Body of pancreas (tissue), 4 donors: ENCODE measurements at regions not wholly inside any gene's neighbourhood (a gene's known extent, or its start where the extent isn't known, plus 50 kb on each side); places are given as distances from the start of the nearest gene placed in this dataset.

ENCODE experiments used
- ATAC-seq: fragments of 150-250 bp; one replicate; pipeline ENCODE4 v1.9.1; 2016
- DNase-seq, 4 donors: peaks; one replicate each; pipeline ENCODE4 v3.0.0-alpha.2; 2019
- H3K27ac ChIP-seq, 4 donors: fragments of 200-600 bp; sonication (generic); 1 replicate in 3 of 4; 2 replicates in 1 of 4; pipeline versions ENCODE4 v1.5.1 to v1.6.1; 2016 to 2019; ENCODE audit warnings: mild to moderate bottlenecking in 1 of 4, mixed read lengths in 1 of 4, moderate library complexity in 1 of 4
- H3K27me3 ChIP-seq, 2 donors: fragments of 200-600 bp; sonication (generic); one replicate each; pipeline ENCODE4 v1.6.0; 2016; ENCODE audit warnings: mild to moderate bottlenecking in 1 of 2
- H3K36me3 ChIP-seq, 2 donors: fragments of 200-600 bp; sonication (generic); replicated peaks in 1 of 2; 2 replicates each; pipeline ENCODE4 v1.5.1; 2016; ENCODE audit warnings: low read depth in 2 of 2; ENCODE audit not compliant: insufficient read depth in 1 of 2
- H3K4me1 ChIP-seq: fragments of 200-600 bp; sonication (generic); one replicate; pipeline ENCODE4 v1.6.0; 2016
- H3K4me3 ChIP-seq, 2 donors: fragments of 200-600 bp; sonication (generic); 1 replicate in 1 of 2; 2 replicates in 1 of 2; pipeline ENCODE4 v1.5.1; 2016 to 2019
- H3K9me3 ChIP-seq, 3 donors: fragments of 200-600 bp; sonication (generic); 1 replicate in 2 of 3; 2 replicates in 1 of 3; pipeline ENCODE4 v1.5.1; 2016
- CTCF ChIP-seq, 7 experiments: fragments of 450-650 bp in 4 of 7; fragments of 200-600 bp in 3 of 7; sonication (generic) in 3 of 7; IDR thresholded peaks; one replicate each; pipeline ENCODE4 v1.5.1; 2016 to 2019; ENCODE audit warnings: antibody characterized with exemption in 7 of 7
- POLR2A ChIP-seq, 3 donors: fragments of 450-650 bp; IDR thresholded peaks; one replicate each; pipeline ENCODE4 v1.6.1; 2016; ENCODE audit warnings: antibody characterized with exemption in 3 of 3, mild to moderate bottlenecking in 2 of 3
- WGBS, 2 donors: methylation state at CpG; one replicate each; pipeline ENCODE4 v1.1.5; 2017; 5-methylcytosine and 5-hydroxymethylcytosine counted together
- intact Hi-C: fragments of 100-400 bp; cut with DNase I; formaldehyde crosslinking; loops from one replicate; pipeline ENCODE4 v1.15.1; 2023

GRCh38 chr1:242703467-242703866 lies 179.0 kb upstream of the PLD5 start:
- TF ChIP-seq CTCF (IDR thresholded peaks at IDR 0.05) = no peak
- TF ChIP-seq POLR2A (IDR thresholded peaks at IDR 0.05) = no peak
- Histone ChIP-seq H3K4me3 (no peak overlapping the region), H3K9me3 (no peaks in the 10 kb centered on the region), H3K27me3 (no peaks in the 10 kb centered on the region), H3K4me1 (no peaks in the 10 kb centered on the region), H3K27ac (no peak overlapping the region), H3K36me3 (no peaks in the 10 kb centered on the region)
- ATAC-seq (no peak), DNase-seq (no peak)
- WGBS, 2 donors = 52 to 56% methylated on average over 2 of the region's 2 CpGs
- intact Hi-C loops = no loop called here

- Histone ChIP-seq H3K27ac (no peak overlapping the region), H3K36me3 (no peaks in the 10 kb centered on the region), H3K4me3 (no peak overlapping the region), H3K9me3 (no peaks in the 10 kb centered on the region), H3K4me1 (no peaks in the 10 kb centered on the region), H3K27me3 (no peaks in the 10 kb centered on the region)
- TF ChIP-seq CTCF (IDR thresholded peaks at IDR 0.05) (no peak), POLR2A (IDR thresholded peaks at IDR 0.05) (no peak)
- no peak for DNase-seq
- ATAC-seq = no peak
- 36% methylated on average over 2 of the region's 2 CpGs for WGBS, 2 donors
- intact Hi-C loops = no loop called here
Measured at GRCh38 chr1:242692988-242693387, 168.5 kb upstream of the PLD5 start.

- Histone ChIP-seq H3K27ac (no peak overlapping the region), H3K4me3 (no peak overlapping the region), H3K36me3 (no peaks in the 10 kb centered on the region), H3K9me3 (no peaks in the 10 kb centered on the region), H3K27me3 (no peaks in the 10 kb centered on the region), H3K4me1 (no peaks in the 10 kb centered on the region)
- WGBS, 2 donors = 36 to 59% methylated on average over 2 of the region's 2 CpGs
- TF ChIP-seq POLR2A (IDR thresholded peaks at IDR 0.05) (no peak), CTCF (IDR thresholded peaks at IDR 0.05) (no peak)
- intact Hi-C loops = no loop called here
- no peak for DNase-seq
- no peak for ATAC-seq
Measured at GRCh38 chr1:242691610-242691945, 167.1 kb upstream of the PLD5 start.

- Histone ChIP-seq H3K9me3 (no peaks in the 10 kb centered on the region), H3K4me1 (no peaks in the 10 kb centered on the region), H3K27me3 (no peaks in the 10 kb centered on the region), H3K4me3 (no peak overlapping the region), H3K27ac (no peak overlapping the region), H3K36me3 (no peaks in the 10 kb centered on the region)
- intact Hi-C loops = no loop called here
- ATAC-seq (no peak), DNase-seq (no peak)
- WGBS, 2 donors = 58 to 63% methylated on average over 7 to 8 of the region's 8 CpGs
- TF ChIP-seq CTCF (IDR thresholded peaks at IDR 0.05) = no peak
Measured at GRCh38 chr1:242690849-242691609, 166.5 kb upstream of the PLD5 start.

- ATAC-seq = no peak
- no peaks in the 10 kb centered on the region for H3K27me3 ChIP-seq
- H3K4me1 ChIP-seq = no peaks in the 10 kb centered on the region
- no peak overlapping the region for H3K27ac ChIP-seq
- no peak for TF ChIP-seq CTCF (IDR thresholded peaks at IDR 0.05)
- H3K36me3 ChIP-seq = no peaks in the 10 kb centered on the region
- H3K4me3 ChIP-seq = no peak overlapping the region
- no peaks in the 10 kb centered on the region for H3K9me3 ChIP-seq
- no peak for DNase-seq
- WGBS, 2 donors = 85% methylated on average over 17 of the region's 17 CpGs; no CpG with 5 or more reads in 1 of the 2 donors
- intact Hi-C loops = no loop called here
Measured at GRCh38 chr1:242689378-242689777, 164.9 kb upstream of the PLD5 start.
